HG03108 (cell line): ENCODE measurements at regions not wholly inside any gene's neighbourhood (a gene's known extent, or its start where the extent isn't known, plus 50 kb on each side); places are given as distances from the start of the nearest gene placed in this dataset.
"Not testable (repeated sequence)": the region's sequence is repeated elsewhere in the genome, so short reads cannot be mapped to it uniquely, and the experiment has no call there.

Experiments
- ATAC-seq: cut with Tn5 transposase; IDR thresholded peaks from one replicate; pipeline ENCODE4 v1.9.1; 2021; ENCODE audit warnings: moderate library complexity; ENCODE audit not compliant: unreplicated experiment

DNA sequence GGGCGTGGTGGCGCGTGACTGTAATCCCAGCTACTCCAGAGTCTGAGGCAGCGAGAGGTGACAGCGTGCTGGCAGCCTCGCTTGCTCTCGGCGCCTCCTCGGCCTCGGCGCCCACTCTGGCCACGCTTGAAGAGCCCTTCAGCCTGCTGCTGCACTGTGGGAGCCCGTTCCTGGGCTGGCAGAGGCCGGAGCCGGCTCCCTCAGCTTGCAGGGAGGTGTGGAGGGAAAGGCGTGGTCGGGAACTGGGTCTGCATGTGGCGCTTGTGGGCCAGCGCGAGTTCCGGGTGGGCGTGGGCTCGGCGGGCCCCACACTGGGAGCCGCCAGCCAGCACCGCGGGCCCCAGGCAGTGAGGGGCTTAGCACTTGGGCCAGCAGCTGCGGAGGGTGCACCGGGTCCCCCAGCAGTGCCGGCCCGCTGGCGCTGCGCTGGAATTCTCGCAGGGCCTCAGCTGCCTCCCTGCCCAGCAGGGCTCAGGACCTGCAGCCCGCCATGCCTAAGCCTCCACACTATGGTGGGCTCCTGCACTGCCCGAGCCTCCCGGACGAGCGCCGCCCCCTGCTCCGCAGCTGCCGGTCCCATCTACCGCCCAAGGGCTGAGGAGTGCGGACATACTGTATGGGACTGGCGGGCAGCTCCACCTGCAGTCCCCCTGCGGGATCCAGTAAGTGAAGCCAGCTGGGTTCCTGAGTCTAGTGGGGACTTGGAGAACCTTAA is 1093.3 kb upstream of the CDH8 start:
- no peak for ATAC-seq

GRCh38 chr16:63119905-63120304 is 1083.7 kb upstream of the CDH8 start:
- not testable (repeated sequence) for ATAC-seq

GRCh38 chr16:63100082-63100481 is 1063.8 kb upstream of the CDH8 start:
- no peak for ATAC-seq

GRCh38 chr16:63096857-63097256 is 1060.6 kb upstream of the CDH8 start:
- ATAC-seq = no peak

- no peak for ATAC-seq
Observed at GRCh38 chr16:63092736-63093135, 1056.5 kb upstream of the CDH8 start.

DNA sequence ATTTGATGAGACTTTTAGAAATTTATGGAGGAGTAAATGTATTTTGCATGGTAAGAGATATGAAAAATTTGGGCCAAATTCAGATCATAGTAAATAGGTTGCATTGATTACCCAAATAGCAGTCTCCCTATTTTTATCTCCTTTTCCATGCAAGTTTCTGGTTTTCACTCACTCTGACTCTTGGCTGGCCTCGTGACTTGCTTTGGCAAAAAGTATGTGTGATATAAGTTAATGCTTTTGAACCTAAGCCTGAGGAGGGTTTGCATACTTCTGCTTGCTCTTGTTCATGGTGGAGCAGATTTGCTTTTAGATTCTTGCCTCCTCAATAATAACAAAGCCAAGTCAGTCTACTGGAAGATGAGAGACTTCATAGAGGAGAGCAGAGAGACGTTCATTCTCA is 1045.9 kb upstream of the CDH8 start:
- no peak for ATAC-seq

DNA sequence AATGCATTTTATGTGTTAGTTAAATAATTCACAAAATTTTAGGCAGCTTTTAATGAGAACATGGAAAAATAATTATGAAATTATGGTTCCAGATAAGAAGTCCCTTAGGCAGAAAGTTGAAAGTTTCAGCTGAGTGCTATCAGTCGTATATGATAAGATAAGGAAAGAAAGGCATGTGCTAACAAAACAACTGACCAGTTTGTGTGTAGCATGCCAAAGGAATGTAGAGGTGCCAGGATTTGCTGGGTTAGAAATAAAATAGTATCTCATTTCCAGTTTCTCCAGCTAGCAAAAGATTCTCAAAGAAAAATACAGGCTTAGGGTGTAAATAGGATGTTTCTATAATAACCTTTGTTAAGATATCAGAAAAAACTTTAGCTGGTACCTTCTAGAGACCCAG is 1044.5 kb upstream of the CDH8 start:
- ATAC-seq = no peak

DNA sequence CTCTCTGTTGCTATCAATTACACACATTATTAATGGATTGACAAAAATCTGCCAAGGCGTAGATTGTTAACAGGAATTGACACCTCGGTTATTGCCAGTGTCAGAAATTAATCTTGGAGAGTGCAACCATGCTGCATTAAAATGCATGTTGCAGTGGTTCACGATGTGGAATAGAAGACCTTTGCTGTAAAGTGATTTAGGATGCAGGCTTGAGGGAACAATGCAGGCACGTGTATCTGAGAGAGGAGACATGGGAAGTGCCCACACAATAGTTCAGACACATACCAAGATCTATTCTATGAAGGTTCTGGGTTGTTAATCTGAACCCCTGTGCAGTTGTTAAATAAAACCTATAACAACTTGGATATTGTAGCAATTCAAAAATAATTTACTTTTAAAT is 1032.8 kb upstream of the CDH8 start:
- ATAC-seq = no peak

DNA sequence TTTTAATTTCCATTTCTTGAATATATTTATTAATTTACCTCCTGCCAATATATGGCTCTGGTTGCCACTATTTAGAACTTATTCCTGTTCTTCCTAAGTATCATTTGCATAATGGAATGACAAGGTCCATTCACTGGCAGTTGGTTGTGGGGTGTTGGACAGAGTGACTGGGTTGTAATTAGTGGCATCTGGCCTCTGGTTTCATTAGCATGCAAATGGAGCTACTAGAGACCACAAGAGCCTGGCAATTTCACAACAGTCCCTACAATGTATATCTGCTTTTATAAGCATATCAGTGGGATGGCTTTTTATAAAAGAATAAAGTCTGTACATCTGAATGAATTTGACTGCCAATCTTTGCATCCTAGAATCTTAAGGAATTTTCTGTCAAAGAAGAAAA is 1030.9 kb upstream of the CDH8 start:
- ATAC-seq = no peak

DNA sequence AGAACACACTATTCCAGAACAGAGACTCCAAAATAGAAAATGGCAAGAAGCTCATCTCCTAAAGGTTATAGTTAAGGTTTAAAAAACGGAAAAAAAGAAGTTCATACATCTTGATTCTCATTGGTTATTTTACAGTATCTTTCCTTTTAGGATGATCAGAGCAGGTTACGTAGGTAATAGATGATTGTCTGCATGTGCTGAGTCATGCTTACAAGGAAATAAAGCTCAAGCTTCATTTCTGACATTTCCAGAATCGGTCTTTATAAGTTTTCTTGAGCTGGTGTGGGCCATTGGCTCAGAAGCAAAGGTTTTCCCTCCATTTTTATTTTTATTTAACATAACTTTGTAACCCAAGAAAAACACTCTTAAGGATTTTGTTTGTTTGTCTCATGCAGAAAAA is 1030.3 kb upstream of the CDH8 start:
- no peak for ATAC-seq

GRCh38 chr16:63061319-63061718 is 1025.1 kb upstream of the CDH8 start:
- ATAC-seq = no peak

- ATAC-seq = no peak
Observed at GRCh38 chr16:63059676-63060075, 1023.4 kb upstream of the CDH8 start.

DNA sequence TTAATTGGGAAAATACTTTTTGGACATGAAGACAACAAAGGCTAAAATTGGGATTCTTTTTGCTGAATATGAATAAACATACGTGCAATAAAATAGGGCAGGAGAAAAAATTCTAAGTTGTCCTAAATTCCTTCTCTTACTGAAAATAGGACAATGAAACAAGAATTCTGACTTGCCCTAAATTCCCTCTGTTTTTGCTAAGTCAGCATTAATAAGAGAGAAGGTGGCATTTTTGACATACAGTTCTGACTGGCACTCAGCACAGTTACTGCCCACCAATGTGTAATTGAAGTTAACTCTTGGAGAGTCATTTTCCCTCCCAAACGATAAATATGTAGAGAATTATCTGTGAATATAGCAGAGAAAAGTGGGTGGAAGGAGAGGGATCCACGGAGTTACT is 1021.1 kb upstream of the CDH8 start:
- ATAC-seq = no peak

- no peak for ATAC-seq
Observed at GRCh38 chr16:63050391-63050790, 1014.2 kb upstream of the CDH8 start.

- no peak for ATAC-seq
Observed at GRCh38 chr16:63038397-63039106, 1002.3 kb upstream of the CDH8 start.

GRCh38 chr16:63037761-63038396 is 1001.6 kb upstream of the CDH8 start:
- ATAC-seq = no peak

- ATAC-seq = no peak
Observed at GRCh38 chr16:63018581-63019223, 982.5 kb upstream of the CDH8 start.

GRCh38 chr16:63008688-63009087 is 972.5 kb upstream of the CDH8 start:
- no peak for ATAC-seq

DNA sequence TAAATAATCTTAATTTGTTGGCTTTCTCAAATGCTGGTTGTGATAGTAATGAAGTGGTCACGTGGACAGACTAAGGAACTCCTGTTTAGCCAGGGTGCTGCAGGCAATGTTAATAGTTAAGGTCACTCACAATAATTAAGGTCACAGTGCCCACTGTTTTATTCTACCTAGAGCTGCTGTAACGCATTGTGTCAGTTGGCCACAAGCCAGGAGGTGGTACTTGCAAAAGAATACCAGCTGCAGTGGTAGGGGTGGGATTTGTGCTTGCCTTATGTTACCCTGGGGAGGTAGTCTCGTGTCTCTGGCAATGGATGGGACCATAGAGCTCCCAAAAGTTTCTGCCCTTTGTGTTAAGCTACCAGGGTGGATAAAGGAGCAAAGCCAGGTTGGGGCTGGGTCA is 969.1 kb upstream of the CDH8 start:
- ATAC-seq = no peak

DNA sequence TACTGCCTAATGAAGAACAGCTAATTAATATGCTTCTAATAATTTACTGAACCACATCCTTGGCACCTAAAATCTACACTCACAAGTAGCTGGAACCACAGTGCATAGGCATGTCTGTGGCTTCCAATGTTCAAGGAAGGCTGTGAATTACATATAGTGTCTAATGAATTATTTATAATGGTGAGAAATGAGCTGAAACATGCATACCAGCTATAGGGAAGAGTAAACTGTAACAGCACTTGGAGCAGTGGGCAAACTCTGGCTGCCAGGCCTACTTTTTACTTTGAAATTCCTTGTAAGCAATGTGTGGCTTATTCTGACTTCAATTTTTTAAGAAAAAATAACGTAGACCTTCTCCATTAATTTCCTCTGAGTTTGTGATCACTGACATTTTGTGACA is 953.2 kb upstream of the CDH8 start:
- no peak for ATAC-seq

- ATAC-seq = no peak
Observed at GRCh38 chr16:62985722-62986121, 949.5 kb upstream of the CDH8 start.

DNA sequence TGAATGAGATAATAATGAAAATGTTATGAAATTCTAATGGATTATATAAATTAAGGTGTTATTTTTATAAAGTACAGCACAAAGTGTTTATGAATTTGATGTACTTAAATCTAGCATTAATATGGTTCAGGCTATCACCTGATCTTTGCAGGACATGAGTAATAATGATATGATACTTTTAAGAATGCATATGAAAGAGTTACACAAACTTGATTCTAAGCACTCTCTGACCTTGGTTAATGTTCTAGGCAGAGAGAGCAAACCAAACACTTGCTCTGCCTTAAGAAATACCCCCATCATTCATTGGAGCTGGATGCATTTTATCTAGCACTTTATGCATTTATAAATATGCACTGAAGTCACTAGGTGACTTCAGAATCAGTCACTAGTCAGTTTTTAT is 942.2 kb upstream of the CDH8 start:
- no peak for ATAC-seq
